ENCODE measurements at regions not wholly inside any gene's neighbourhood (a gene's known extent, or its start where the extent isn't known, plus 50 kb on each side); places are given as distances from the start of the nearest gene placed in this dataset.

- H3K4me3 ChIP-seq (ENCODE audit: low read depth, low read length): no peak overlapping the region
These were observed 1423.9 kb upstream of the PRMT6 start for GRCh38 chr1:105632342-105633196.

GRCh38 chr1:105636052-105636451, 1420.4 kb upstream of the PRMT6 start:
- no peak for DNase-seq (ENCODE audit: low read depth)
- TF ChIP-seq CTCF (IDR thresholded peaks at IDR 0.05; ENCODE audit: low read depth, low read length, missing control alignments): no peak
- in situ Hi-C loops (cut with HindIII; ENCODE audit: low sequenced_read_pairs): no loop called here
- no peak overlapping the region for H3K4me3 ChIP-seq (ENCODE audit: low read depth, low read length)

More at GRCh38 chr1:105632342-105633196, 1423.9 kb upstream of the PRMT6 start:
- in situ Hi-C loops (cut with HindIII; ENCODE audit: low sequenced_read_pairs): no loop called here
- TF ChIP-seq CTCF (IDR thresholded peaks at IDR 0.05; ENCODE audit: low read depth, low read length, missing control alignments): no peak
- no peak for DNase-seq (ENCODE audit: low read depth)

- H3K4me3 ChIP-seq (ENCODE audit: low read depth, low read length): no peak overlapping the region
- in situ Hi-C loops (cut with HindIII; ENCODE audit: low sequenced_read_pairs): no loop called here
- DNase-seq (ENCODE audit: low read depth): no peak
- TF ChIP-seq CTCF (IDR thresholded peaks at IDR 0.05; ENCODE audit: low read depth, low read length, missing control alignments): no peak
These were observed 1415.1 kb upstream of the PRMT6 start for GRCh38 chr1:105641407-105641806.

- TF ChIP-seq CTCF (IDR thresholded peaks at IDR 0.05; ENCODE audit: low read depth, low read length, missing control alignments): no peak
- no peak overlapping the region for H3K4me3 ChIP-seq (ENCODE audit: low read depth, low read length)
- in situ Hi-C loops (cut with HindIII; ENCODE audit: low sequenced_read_pairs): no loop called here
- DNase-seq (ENCODE audit: low read depth): no peak
These were observed 1404.4 kb upstream of the PRMT6 start for GRCh38 chr1:105652109-105652508.

GRCh38 chr1:105655032-105655431, 1401.4 kb upstream of the PRMT6 start:
- H3K4me3 ChIP-seq (ENCODE audit: low read depth, low read length): no peak overlapping the region
- no peak for TF ChIP-seq CTCF (IDR thresholded peaks at IDR 0.05; ENCODE audit: low read depth, low read length, missing control alignments)
- in situ Hi-C loops (cut with HindIII; ENCODE audit: low sequenced_read_pairs): no loop called here
- DNase-seq (ENCODE audit: low read depth): no peak

GRCh38 chr1:105664495-105664894, 1392.0 kb upstream of the PRMT6 start:
- in situ Hi-C loops (cut with HindIII; ENCODE audit: low sequenced_read_pairs): no loop called here
- TF ChIP-seq CTCF (IDR thresholded peaks at IDR 0.05; ENCODE audit: low read depth, low read length, missing control alignments): no peak
- DNase-seq (ENCODE audit: low read depth): no peak
- no peak overlapping the region for H3K4me3 ChIP-seq (ENCODE audit: low read depth, low read length)
